DOHH2 (cell line): ENCODE measurements at regions not wholly inside any gene's neighbourhood (a gene's known extent, or its start where the extent isn't known, plus 50 kb on each side); places are given as distances from the start of the nearest gene placed in this dataset.

ENCODE experiments used
- CTCF ChIP-seq: fragments of 200-600 bp; sonication (generic); IDR thresholded peaks from one replicate; pipeline ENCODE4 v1.5.1; 2014; ENCODE audit warnings: antibody characterized with exemption, mild to moderate bottlenecking, low read depth, low read length; ENCODE audit not compliant: poor library complexity, severe bottlenecking
- EZH2phosphoT487 ChIP-seq: fragments of 200-600 bp; sonication (generic); IDR thresholded peaks from 2 replicates; pipeline ENCODE4 v1.6.1; 2017; ENCODE audit warnings: borderline replicate concordance, mild to moderate bottlenecking, antibody characterized with exemption, low read length, moderate library complexity, mixed read lengths

GRCh38 chr1:95366498-95366897, 132.5 kb downstream of the RWDD3 start:
- TF ChIP-seq CTCF (no peak), EZH2phosphoT487 (no peak)
